Peyer's patch (tissue), 4 donors: ENCODE measurements at regions not wholly inside any gene's neighbourhood (a gene's known extent, or its start where the extent isn't known, plus 50 kb on each side); places are given as distances from the start of the nearest gene placed in this dataset.

Experiments used
- DNase-seq, 3 donors: peaks; one replicate each; pipeline ENCODE4 v3.0.0-alpha.2; 2017 to 2019
- H3K27ac ChIP-seq, 4 donors: fragments of 200-600 bp; sonication (generic); one replicate each; pipeline ENCODE4 v1.5.1; 2016 to 2019
- H3K27me3 ChIP-seq, 2 donors: fragments of 200-600 bp; sonication (generic); one replicate each; pipeline ENCODE4 v1.5.1; 2019
- H3K36me3 ChIP-seq, 3 donors: fragments of 200-600 bp; sonication (generic); one replicate each; pipeline ENCODE4 v1.5.1; 2016 to 2019
- H3K4me1 ChIP-seq, 4 donors: fragments of 200-600 bp; sonication (generic); one replicate each; pipeline ENCODE4 v1.5.1; 2016 to 2019
- H3K4me3 ChIP-seq, 4 donors: fragments of 200-600 bp; sonication (generic); 1 replicate in 3 of 4; 2 replicates in 1 of 4; pipeline ENCODE4 v1.5.1; 2016 to 2019; ENCODE audit warnings: mild to moderate bottlenecking in 1 of 4
- H3K9me3 ChIP-seq, 4 donors: fragments of 200-600 bp; sonication (generic); one replicate each; pipeline ENCODE4 v1.5.1; 2016 to 2019; ENCODE audit warnings: mild to moderate bottlenecking in 1 of 4
- POLR2A ChIP-seq, 2 donors: fragments of 450-650 bp; IDR thresholded peaks; one replicate each; pipeline ENCODE4 v1.5.1; 2017; ENCODE audit warnings: antibody characterized with exemption in 2 of 2, mild to moderate bottlenecking in 2 of 2, moderate library complexity in 2 of 2
- TF ChIP-seq, protein P1 (sequence below), 6 experiments: fragments of 450-650 bp in 4 of 6; fragments of 200-600 bp in 2 of 6; sonication (generic) in 1 of 6; IDR thresholded peaks; one replicate each; pipeline ENCODE4 v1.5.1; 2017 to 2019; ENCODE audit warnings: antibody characterized with exemption in 6 of 6, mild to moderate bottlenecking in 3 of 6, moderate library complexity in 1 of 6

GRCh38 chr2:185899366-185899765, 160.8 kb downstream of the FSIP2 start:
- no peak for DNase-seq
- H3K4me3 ChIP-seq, result no peak overlapping the region

GRCh38 chr2:185919155-185919554, 180.6 kb downstream of the FSIP2 start:
- H3K4me1 ChIP-seq, result no peaks in the 10 kb centered on the region
- no peaks in the 10 kb centered on the region for H3K36me3 ChIP-seq
- no peaks in the 10 kb centered on the region for H3K9me3 ChIP-seq
- no peaks in the 10 kb centered on the region for H3K27me3 ChIP-seq
- TF ChIP-seq, protein P1, sequence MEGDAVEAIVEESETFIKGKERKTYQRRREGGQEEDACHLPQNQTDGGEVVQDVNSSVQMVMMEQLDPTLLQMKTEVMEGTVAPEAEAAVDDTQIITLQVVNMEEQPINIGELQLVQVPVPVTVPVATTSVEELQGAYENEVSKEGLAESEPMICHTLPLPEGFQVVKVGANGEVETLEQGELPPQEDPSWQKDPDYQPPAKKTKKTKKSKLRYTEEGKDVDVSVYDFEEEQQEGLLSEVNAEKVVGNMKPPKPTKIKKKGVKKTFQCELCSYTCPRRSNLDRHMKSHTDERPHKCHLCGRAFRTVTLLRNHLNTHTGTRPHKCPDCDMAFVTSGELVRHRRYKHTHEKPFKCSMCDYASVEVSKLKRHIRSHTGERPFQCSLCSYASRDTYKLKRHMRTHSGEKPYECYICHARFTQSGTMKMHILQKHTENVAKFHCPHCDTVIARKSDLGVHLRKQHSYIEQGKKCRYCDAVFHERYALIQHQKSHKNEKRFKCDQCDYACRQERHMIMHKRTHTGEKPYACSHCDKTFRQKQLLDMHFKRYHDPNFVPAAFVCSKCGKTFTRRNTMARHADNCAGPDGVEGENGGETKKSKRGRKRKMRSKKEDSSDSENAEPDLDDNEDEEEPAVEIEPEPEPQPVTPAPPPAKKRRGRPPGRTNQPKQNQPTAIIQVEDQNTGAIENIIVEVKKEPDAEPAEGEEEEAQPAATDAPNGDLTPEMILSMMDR (IDR thresholded peaks at IDR 0.05), result no peak
- TF ChIP-seq POLR2A (IDR thresholded peaks at IDR 0.05), result no peak
- no peak overlapping the region for H3K27ac ChIP-seq
- no peak overlapping the region for H3K4me3 ChIP-seq
- DNase-seq, result no peak

More at GRCh38 chr2:185899366-185899765, 160.8 kb downstream of the FSIP2 start:
- no peaks in the 10 kb centered on the region for H3K27me3 ChIP-seq
- no peaks in the 10 kb centered on the region for H3K4me1 ChIP-seq
- H3K27ac ChIP-seq, result no peak overlapping the region
- no peaks in the 10 kb centered on the region for H3K36me3 ChIP-seq
- TF ChIP-seq, protein P1 (IDR thresholded peaks at IDR 0.05), result no peak
- no peak for TF ChIP-seq POLR2A (IDR thresholded peaks at IDR 0.05)
- no peaks in the 10 kb centered on the region for H3K9me3 ChIP-seq

DNA sequence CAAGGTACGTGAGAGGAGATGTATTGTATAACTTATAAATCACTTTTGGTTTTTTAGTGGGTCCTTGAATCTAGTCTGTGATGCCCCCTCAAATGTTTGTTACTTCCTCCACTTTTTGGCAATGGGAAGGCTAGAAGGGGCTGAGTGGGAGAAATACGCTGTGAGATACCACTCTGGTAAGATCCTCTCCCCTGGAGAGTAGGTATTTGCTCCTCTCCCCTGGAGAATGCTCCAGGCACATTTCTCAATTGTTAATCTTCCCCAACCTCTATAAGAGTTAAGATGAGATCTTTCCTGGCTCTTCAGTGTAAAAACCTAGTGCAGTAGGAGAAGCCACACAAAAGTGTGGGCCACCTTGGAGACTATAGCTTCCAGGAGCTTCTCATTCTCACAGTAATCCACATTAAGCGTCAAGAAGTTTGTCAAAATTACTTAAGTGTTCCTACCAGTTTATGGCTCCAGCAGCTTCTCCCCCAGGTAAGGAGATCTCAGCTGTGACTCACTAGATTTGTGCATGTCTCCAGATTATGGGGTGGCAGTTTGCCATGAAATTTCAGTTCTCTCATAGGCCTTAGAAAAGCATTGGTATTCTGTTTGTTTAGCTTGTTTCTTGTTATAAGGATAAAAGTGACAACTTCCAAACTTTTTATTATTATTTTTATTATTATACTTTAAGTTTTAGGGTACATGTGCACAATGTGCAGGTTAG, 182.6 kb downstream of the FSIP2 start:
- no peak for TF ChIP-seq POLR2A (IDR thresholded peaks at IDR 0.05)
- TF ChIP-seq, protein P1 (IDR thresholded peaks at IDR 0.05), result no peak
- no peaks in the 10 kb centered on the region for H3K4me1 ChIP-seq
- H3K9me3 ChIP-seq, result no peaks in the 10 kb centered on the region
- DNase-seq, result no peak
- no peak overlapping the region for H3K27ac ChIP-seq
- no peak overlapping the region for H3K4me3 ChIP-seq
- H3K36me3 ChIP-seq, result no peaks in the 10 kb centered on the region
- no peaks in the 10 kb centered on the region for H3K27me3 ChIP-seq

- TF ChIP-seq POLR2A (IDR thresholded peaks at IDR 0.05), result no peak
- TF ChIP-seq, protein P1 (IDR thresholded peaks at IDR 0.05), result no peak
- no peak for DNase-seq
- Histone ChIP-seq H3K27me3 (no peaks in the 10 kb centered on the region), H3K4me3 (no peak overlapping the region), H3K27ac (no peak overlapping the region), H3K9me3 (no peaks in the 10 kb centered on the region), H3K4me1 (no peaks in the 10 kb centered on the region), H3K36me3 (no peaks in the 10 kb centered on the region)
These were observed 195.6 kb downstream of the FSIP2 start for GRCh38 chr2:185934232-185934631.

- Histone ChIP-seq H3K4me3 (no peak overlapping the region), H3K4me1 (no peaks in the 10 kb centered on the region), H3K9me3 (peaks cover 0 to 7% (median 0%) of the 10 kb centered on the region in 4 donors), H3K36me3 (no peaks in the 10 kb centered on the region), H3K27ac (no peak overlapping the region), H3K27me3 (no peaks in the 10 kb centered on the region)
- no peak for TF ChIP-seq POLR2A (IDR thresholded peaks at IDR 0.05)
- TF ChIP-seq, protein P1 (IDR thresholded peaks at IDR 0.05), result no peak
- no peak for DNase-seq
These were observed 201.3 kb downstream of the FSIP2 start for GRCh38 chr2:185939858-185940257.
